ENCODE measurements at regions not wholly inside any gene's neighbourhood (a gene's known extent, or its start where the extent isn't known, plus 50 kb on each side); places are given as distances from the start of the nearest gene placed in this dataset.
"Not testable (repeated sequence)": the region's sequence is repeated elsewhere in the genome, so short reads cannot be mapped to it uniquely, and the experiment has no call there.

DNA sequence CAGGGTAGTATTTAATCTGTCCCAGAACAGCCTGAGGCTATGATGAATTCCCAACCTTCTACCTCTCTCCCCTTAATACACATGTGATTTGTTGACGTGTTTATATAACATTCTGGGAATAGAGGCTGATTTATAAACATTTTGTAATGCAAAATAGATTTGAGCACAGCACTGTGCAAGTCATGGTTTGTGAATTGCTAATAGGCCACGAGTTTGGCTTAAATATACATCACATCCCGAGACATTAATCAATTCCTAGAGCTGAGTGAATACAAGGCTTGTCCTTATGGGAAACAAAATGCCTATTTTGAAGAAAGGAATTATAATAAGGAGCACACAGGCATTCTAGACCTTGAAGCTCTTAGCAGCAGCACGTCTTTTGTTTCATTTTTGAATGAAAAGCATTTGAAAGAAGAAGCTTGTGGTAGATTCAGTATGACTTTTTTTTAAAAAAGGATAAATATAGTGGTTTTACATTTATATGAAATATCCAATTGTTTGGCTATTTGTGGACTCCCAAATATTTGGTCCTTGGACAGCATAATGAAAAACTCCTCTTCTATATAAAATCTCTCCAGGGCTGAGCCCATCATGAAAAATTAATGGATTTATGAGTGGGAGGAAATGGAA lies 116.4 kb downstream of the SLC17A6 start:
- H3K4me3 ChIP-seq (ENCODE audit: low read depth, low read length), result no peak overlapping the region

DNA sequence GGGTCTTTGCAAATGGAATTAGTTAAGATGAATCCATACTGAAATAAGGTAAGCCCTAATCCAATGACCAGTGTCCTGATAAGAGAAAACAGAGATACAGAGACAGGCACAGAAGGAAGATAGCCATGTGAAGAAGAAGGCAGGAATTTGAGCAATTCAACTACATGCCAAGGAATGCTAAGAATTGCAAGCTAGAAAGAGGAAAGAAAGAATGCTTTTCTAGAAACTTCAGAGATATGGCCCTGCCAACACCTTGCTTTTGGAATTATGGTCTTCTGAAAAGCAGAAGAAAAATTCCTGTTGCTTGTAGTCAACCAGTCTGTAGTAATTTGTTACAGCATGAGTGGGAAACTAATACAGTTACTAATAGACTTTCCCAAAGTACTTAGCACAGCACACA lies 111.3 kb downstream of the SLC17A6 start:
- H3K4me3 ChIP-seq (ENCODE audit: low read depth, low read length), result no peak overlapping the region

DNA sequence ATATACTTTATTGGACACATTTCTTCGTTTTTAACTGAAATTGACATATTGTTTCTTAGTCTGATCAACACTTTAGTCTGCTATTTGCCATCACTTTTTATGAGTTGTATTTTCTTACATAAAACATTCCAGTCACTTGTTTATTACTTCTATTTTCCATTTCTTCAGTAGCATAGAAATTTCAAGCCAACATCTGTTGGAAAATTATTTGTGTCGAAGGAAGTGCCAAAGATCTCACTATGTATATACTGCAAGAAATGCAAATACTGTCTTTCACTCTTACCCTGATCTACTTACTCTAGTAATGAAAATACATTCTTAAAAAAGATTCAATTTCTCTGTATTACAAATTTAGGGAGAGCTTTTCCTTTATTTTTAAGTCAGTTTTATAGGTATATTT lies 105.9 kb downstream of the SLC17A6 start:
- H3K4me3 ChIP-seq (ENCODE audit: low read depth, low read length), result no peak overlapping the region

DNA sequence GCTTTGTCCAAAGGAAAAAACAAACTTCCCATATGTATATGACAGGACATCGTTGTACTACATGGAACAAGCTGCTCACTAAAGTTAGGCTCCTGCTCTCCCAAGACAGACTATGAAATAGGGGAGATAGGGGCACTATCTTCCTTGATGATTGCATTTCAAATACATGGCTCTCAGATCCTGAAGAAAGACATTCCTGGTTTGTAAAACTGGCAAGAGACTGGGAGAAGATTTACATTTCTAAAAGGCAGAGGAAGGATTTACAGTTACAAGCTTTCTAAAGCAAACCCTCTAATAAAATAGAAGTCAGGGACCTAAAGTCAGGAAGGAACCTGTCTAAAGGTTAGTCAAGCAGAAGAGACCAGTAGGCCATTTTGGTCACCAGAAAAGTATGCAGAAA lies 103.7 kb downstream of the SLC17A6 start:
- H3K4me3 ChIP-seq (ENCODE audit: low read depth, low read length), result no peak overlapping the region

DNA sequence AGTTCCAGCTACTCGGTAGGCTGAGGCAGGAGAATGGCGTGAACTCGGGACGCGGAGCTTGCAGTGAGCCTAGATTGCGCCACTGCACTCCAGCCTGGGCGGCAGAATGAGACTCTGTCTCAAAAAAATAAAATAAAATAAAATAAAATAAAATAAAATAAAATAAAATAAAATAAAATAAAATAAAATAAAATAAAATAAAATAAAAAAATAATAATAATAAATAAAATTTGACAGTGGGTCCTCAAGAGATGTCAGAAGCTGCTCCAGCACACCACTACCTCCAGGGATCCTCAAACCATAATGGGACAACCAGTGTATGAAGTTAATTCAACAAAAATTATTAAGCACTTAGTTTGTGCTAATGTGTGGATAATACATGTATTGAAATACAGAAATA lies 97.4 kb downstream of the SLC17A6 start:
- H3K4me3 ChIP-seq (ENCODE audit: low read depth, low read length), result not testable (repeated sequence)

DNA sequence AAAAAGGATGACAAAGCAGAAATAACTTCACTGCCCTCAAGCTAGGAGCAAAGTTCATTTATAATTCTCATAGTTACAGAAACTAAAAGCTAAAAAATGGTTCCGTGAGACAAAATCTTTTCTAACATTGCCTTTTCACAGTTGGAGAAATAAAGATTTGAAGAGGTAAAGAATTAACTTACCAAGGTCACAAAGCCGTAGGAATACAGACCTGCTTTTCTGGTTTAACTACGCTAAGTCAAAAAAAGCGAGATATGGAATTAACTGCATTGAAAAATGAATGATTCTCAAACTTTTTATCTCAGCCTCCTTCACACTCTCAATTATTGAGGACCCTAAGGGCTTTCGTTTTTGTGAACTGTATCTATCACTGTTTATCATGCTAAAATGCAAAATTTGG lies 95.3 kb downstream of the SLC17A6 start:
- no peak overlapping the region for H3K4me3 ChIP-seq (ENCODE audit: low read depth, low read length)

DNA sequence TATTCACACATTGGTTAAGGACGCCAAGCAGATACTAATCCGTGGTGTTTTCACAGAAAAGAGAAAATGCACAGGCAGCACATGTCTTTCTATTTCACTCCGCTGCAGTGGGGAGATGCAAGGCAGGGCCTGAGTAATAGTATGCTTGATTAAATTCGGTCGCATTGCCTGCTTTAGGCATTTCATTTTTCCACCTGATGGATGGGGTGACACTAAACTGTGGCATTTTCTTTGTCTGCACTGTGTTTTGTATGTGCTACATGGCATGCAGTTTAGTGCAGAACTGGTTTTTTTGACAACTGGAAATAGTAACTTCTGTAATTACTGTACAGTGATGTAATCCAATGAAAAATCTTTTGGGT lies 94.9 kb downstream of the SLC17A6 start:
- H3K4me3 ChIP-seq (ENCODE audit: low read depth, low read length), result peak overlapping the region; percentile 37

DNA sequence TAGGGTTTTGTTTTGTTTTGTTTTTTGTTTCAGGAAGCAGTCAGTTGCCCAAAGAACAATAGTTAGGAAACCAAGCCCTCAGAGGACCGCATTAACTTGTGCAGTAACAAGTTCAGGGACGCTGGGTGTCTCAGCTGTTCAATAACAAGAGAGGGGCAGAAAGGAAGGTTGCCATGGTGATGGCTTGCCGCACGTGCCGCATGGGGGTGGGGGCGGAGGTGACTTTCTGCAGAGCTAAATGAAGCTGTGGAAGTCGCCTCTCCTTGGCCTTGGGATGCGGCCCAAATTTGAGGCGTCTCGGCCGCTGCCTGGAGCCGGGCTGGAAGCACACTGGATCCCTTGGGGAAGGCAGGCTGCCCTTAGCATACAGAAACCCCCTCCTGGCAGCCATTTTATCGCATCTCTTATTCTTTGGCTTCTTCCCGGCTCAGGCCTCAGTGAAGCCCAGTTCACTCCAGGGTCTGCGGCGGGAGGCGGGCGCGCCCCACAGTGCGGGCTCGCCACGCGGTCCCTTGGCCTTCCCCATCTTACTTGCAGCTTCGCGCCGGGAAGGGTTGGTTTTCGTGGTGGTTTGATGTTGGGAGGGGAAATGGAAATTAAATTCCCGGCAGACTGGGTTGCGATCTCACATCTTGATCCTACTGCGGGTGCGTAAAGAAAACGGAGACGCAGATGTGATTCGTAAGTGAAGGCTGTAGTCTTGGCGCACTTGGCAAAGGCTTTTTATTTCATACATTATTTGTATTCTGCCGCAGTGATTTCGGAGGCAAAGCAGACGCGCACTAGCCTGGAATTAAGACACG lies 94.3 kb downstream of the SLC17A6 start:
- peak overlapping the region; percentile 37 for H3K4me3 ChIP-seq (ENCODE audit: low read depth, low read length)

DNA sequence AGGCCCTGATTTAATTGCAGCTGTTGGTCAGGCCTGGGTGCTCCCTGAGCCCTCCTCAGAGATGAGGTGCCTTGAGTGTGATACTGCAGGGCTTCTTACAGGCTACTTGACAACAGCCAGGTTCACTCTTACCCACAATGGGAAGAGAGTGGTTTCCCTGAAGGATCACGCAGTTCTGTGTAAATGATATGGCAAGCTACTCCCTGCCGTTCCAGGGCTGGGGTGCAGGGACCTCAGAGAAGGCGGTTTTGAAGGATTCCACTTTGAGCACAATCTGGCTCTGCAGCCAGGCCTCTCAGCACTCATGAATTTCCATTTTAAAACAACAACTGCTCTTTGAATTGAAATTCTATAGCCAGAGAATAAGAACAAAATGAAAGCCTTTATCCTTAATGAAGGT lies 92.9 kb downstream of the SLC17A6 start:
- no peak overlapping the region for H3K4me3 ChIP-seq (ENCODE audit: low read depth, low read length)

DNA sequence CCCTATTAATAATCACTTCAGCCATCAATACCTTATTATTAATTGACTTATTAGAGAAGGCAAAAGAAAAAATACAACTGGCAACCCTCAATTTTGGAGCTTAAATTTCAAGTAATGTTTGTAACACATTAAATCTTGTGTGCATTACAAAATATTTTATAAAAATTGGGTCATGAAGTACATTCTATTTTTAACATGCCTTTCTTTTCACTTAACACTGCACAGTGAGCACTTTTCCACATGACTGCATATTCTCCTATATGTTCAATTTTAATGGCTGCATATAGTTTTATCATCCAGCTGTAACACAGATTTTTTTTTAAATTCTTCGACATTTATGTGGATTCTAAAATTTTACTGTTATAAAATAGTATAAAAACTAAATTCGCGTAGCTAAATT lies 92.5 kb downstream of the SLC17A6 start:
- H3K4me3 ChIP-seq (ENCODE audit: low read depth, low read length), result no peak overlapping the region

DNA sequence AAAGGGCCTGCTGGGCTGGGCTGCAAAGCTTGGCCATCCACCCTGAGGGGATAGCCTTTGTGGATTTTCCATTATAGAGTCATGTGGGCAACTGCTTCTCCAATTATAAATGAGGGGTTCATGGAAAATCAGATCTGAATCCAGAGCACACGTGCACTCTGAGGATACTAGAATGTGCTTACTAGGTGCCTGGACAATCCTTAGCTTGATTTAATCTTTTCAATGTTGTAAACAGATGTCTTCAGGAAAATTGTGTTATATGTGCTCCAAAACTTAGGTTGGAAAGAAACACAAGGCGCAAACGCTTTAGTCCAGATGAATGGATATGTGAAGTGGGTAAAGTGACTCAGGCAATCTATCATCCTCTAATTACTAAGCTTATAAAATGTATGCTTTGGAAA lies 92.0 kb downstream of the SLC17A6 start:
- no peak overlapping the region for H3K4me3 ChIP-seq (ENCODE audit: low read depth, low read length)

Data from iPS-11a (cell line).